ENCODE measurements at regions not wholly inside any gene's neighbourhood (a gene's known extent, or its start where the extent isn't known, plus 50 kb on each side); places are given as distances from the start of the nearest gene placed in this dataset.

DNA sequence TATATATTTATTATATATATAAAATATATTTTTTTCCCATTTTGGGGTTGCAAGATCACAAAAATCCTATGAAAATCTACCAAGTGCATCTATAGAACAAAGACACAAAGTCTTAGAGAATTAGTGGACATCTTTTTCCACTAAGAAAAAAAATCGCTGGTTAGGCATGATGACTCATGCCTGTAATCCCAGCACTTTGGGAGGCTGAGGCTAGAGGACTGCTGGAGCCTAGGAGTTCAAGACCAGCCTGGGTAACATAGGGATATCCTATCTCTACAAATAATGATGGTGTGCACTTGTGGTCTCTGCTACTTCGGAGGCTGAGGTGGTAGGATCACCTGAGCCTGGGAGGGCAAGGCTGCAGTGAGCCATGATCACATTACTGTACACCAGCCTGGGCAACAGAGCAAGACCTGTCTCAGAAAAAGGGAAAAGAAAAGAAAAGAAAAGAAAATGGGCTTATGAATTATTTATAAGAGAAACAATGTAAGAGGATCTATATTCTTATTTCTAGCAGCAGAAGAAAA is 185.1 kb upstream of the PSMD7 start:
- Histone ChIP-seq H3K79me2 (ENCODE audit: control insufficient read depth, insufficient read depth, low read length) (no peaks in the 10 kb centered on the region), H3K9me3 (ENCODE audit: control insufficient read depth, low read depth, low read length) (no peaks in the 10 kb centered on the region), H3K4me2 (ENCODE audit: control insufficient read depth, extremely low read depth, insufficient read depth, low read depth, low read length) (no peak overlapping the region), H3K27ac (ENCODE audit: control insufficient read depth, insufficient read depth, low read length) (no peak overlapping the region), H3K36me3 (ENCODE audit: control insufficient read depth in 2 of 2, extremely low read depth in 1 of 2, insufficient read depth in 2 of 2, low read length in 2 of 2) (no peaks in the 10 kb centered on the region), H2AFZ (ENCODE audit: control insufficient read depth, low read length) (no peak overlapping the region), H3K9me1 (ENCODE audit: control insufficient read depth, extremely low read depth, insufficient read depth, low read length) (no peaks in the 10 kb centered on the region), H3K27me3 (ENCODE audit: control insufficient read depth, extremely low read depth, insufficient read depth, low read length) (no peaks in the 10 kb centered on the region), H4K20me1 (ENCODE audit: control insufficient read depth, extremely low read depth, insufficient read depth, low read length) (no peaks in the 10 kb centered on the region), H3K4me1 (ENCODE audit: control insufficient read depth, extremely low read depth, insufficient read depth, low read length) (no peaks in the 10 kb centered on the region), H3K4me3 (ENCODE audit: control insufficient read depth in 2 of 3, extremely low read depth in 1 of 3, insufficient read depth in 2 of 3, low read depth in 1 of 3, low read length in 3 of 3) (no peak overlapping the region), H3K9ac (ENCODE audit: control insufficient read depth, extremely low read depth, insufficient read depth, low read length) (no peak overlapping the region)
- DNase-seq (ENCODE audit: low read depth, low spot score) = no peak
- FAIRE-seq = no peak
- dilution Hi-C loops (cut with MboI; ENCODE audit: extremely low pct_ligation_motif_present, low sequenced_read_pairs) = no loop called here
- TF ChIP-seq EZH2 (IDR thresholded peaks at IDR 0.05; ENCODE audit: low read length) (no peak), CTCF (optimal IDR thresholded peaks at IDR 0.05 in 1 of 3, IDR thresholded peaks at IDR 0.05 in 1 of 3, conservative IDR thresholded peaks at IDR 0.05 in 1 of 3; ENCODE audit: extremely low read depth in 1 of 3, insufficient read depth in 2 of 3, low read length in 3 of 3) (no peak)

DNA sequence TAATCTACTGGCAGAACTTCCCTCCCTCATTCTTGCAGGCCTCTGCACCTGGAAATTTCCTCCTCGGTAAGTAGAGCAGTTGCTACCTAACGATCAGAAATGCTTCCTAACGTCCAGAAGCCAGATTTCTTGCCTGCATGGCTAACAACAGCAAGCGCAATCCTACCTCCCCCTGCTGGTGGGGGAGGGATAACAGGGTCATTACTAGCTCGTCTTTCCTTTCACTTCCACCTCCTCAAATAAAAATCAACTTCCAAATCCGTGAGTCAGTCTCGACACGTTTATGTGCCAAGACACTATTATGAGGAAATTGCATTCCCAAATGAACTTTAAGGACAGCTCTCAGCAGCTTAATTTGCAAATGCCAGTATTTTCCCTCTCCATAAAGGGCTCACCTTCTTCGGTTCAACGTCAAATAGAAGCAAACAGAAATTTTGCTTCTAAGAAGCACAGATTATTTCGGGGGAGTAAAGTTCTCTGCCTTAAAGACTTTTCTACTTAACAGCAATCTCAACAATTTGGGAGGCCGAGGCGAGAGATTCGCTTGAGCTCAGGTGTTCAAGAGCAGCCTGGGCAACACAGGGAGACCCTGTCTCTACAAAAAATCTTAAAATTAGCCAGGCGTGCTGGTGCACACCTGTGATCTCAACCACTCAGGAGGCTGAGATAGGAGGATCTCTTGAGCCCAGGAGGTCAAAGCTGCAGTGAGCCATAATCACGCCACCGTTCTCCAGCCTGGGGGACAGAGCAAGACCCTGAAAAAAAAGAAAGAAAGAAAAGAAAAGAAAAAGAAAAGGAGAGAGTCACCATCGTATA is 188.6 kb upstream of the PSMD7 start:
- H3K9me3 ChIP-seq (ENCODE audit: control insufficient read depth, low read depth, low read length) = no peaks in the 10 kb centered on the region
- H3K27me3 ChIP-seq (ENCODE audit: control insufficient read depth, extremely low read depth, insufficient read depth, low read length) = no peaks in the 10 kb centered on the region
- dilution Hi-C loops (cut with MboI; ENCODE audit: extremely low pct_ligation_motif_present, low sequenced_read_pairs) = no loop called here
- peak; percentile 61 to 71 (median 70) for TF ChIP-seq CTCF (optimal IDR thresholded peaks at IDR 0.05 in 1 of 3, IDR thresholded peaks at IDR 0.05 in 1 of 3, conservative IDR thresholded peaks at IDR 0.05 in 1 of 3; ENCODE audit: extremely low read depth in 1 of 3, insufficient read depth in 2 of 3, low read length in 3 of 3)
- no peak for TF ChIP-seq EZH2 (IDR thresholded peaks at IDR 0.05; ENCODE audit: low read length)
- no peak overlapping the region for H3K27ac ChIP-seq (ENCODE audit: control insufficient read depth, insufficient read depth, low read length)
- no peak overlapping the region for H3K4me3 ChIP-seq (ENCODE audit: control insufficient read depth in 2 of 3, extremely low read depth in 1 of 3, insufficient read depth in 2 of 3, low read depth in 1 of 3, low read length in 3 of 3)
- peak overlapping the region; percentile 34 for H2AFZ ChIP-seq (ENCODE audit: control insufficient read depth, low read length)
- DNase-seq (ENCODE audit: low read depth, low spot score) = no peak
- H4K20me1 ChIP-seq (ENCODE audit: control insufficient read depth, extremely low read depth, insufficient read depth, low read length) = no peaks in the 10 kb centered on the region
- no peak overlapping the region for H3K9ac ChIP-seq (ENCODE audit: control insufficient read depth, extremely low read depth, insufficient read depth, low read length)
- FAIRE-seq = peak; percentile 43
- H3K4me1 ChIP-seq (ENCODE audit: control insufficient read depth, extremely low read depth, insufficient read depth, low read length) = no peaks in the 10 kb centered on the region
- H3K4me2 ChIP-seq (ENCODE audit: control insufficient read depth, extremely low read depth, insufficient read depth, low read depth, low read length) = peak overlapping the region; percentile 6
- H3K36me3 ChIP-seq (ENCODE audit: control insufficient read depth in 2 of 2, extremely low read depth in 1 of 2, insufficient read depth in 2 of 2, low read length in 2 of 2) = no peaks in the 10 kb centered on the region
- H3K79me2 ChIP-seq (ENCODE audit: control insufficient read depth, insufficient read depth, low read length) = no peaks in the 10 kb centered on the region
- no peaks in the 10 kb centered on the region for H3K9me1 ChIP-seq (ENCODE audit: control insufficient read depth, extremely low read depth, insufficient read depth, low read length)

All from keratinocyte (primary cell).